ENCODE measurements at regions not wholly inside any gene's neighbourhood (a gene's known extent, or its start where the extent isn't known, plus 50 kb on each side); places are given as distances from the start of the nearest gene placed in this dataset.
A peak's percentile ranks its signal among the peaks of the same experiment; 100 is the strongest.

DNA sequence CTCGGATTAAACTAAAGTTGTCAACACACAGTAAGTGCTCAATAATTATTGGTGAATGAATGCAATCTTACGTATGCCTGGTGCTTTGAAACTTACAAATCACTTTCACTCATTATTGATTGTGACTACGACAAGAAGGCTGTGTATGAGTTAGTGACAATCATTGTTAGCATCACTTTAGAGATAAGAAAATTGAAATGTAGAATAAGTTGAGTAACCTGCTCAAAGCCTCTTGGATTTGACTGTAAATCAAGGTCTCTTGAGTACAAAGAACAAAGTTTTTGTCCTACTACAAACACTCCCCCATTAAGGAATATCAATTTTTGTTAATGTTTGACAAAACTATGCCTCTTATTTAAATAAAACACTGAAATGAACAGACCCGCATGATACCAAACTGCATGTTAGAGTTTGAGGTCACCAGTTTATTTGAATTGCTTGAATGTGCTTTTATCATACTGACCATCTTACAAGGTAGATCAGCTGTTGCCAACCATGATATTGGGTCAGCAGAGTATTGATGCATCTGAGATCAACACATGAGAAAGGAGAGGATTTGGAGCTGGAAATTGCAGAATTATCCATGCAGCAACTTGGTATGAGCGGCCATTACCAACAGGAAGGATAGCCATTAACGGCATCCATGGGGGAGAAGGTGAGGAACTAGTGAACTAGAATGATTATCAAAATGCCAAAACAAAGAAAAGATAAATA lies 142.1 kb downstream of the IRS1 start:
- H3K4me3 ChIP-seq (ENCODE audit: control insufficient read depth, low read depth, low read length), result no peak overlapping the region
- no peak for DNase-seq (ENCODE audit: low read depth)
- TF ChIP-seq, protein P1, sequence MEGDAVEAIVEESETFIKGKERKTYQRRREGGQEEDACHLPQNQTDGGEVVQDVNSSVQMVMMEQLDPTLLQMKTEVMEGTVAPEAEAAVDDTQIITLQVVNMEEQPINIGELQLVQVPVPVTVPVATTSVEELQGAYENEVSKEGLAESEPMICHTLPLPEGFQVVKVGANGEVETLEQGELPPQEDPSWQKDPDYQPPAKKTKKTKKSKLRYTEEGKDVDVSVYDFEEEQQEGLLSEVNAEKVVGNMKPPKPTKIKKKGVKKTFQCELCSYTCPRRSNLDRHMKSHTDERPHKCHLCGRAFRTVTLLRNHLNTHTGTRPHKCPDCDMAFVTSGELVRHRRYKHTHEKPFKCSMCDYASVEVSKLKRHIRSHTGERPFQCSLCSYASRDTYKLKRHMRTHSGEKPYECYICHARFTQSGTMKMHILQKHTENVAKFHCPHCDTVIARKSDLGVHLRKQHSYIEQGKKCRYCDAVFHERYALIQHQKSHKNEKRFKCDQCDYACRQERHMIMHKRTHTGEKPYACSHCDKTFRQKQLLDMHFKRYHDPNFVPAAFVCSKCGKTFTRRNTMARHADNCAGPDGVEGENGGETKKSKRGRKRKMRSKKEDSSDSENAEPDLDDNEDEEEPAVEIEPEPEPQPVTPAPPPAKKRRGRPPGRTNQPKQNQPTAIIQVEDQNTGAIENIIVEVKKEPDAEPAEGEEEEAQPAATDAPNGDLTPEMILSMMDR (conservative IDR thresholded peaks at IDR 0.05; ENCODE audit: control insufficient read depth, insufficient read depth, low read depth, low read length), result no peak

DNA sequence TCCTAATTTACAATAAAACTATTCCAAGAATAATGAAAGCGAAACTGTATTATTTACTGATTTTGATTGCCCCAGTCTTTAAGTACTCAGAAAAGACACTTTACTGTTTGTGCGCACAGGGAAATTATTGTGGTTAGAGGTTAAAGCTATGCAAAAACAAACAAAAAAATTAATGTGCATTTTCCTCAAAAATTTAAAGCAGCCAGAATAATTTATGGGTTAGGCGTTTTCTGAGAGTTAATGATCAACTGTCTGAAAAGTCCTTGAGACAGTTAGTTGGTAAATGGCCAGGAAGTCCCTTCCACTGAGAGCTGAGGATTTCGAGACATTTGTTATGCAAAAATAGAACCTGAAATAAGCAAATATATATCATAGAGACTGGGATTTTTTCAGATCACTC lies 143.3 kb downstream of the IRS1 start:
- H3K4me3 ChIP-seq (ENCODE audit: control insufficient read depth, low read depth, low read length), result no peak overlapping the region
- TF ChIP-seq, protein P1 (conservative IDR thresholded peaks at IDR 0.05; ENCODE audit: control insufficient read depth, insufficient read depth, low read depth, low read length), result no peak
- DNase-seq (ENCODE audit: low read depth), result no peak

DNA sequence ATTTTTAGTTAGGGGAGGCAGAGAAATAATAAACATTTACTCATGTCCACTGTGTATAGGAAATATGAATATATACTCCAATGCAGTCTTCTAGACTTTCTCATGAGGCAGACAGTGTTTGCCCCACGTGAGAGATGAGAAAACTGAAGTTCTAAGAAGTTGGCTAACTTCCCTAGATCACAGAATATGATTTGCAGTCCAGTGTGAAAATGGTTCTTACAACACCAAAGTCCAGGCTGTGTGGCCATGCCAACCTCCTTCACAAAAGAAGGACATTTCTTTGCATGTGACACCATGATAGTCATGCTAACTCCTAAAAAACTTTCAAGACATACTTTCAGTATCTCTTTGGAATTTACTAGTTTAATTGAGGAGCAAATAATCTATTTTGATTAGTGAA lies 143.7 kb downstream of the IRS1 start:
- H3K4me3 ChIP-seq (ENCODE audit: control insufficient read depth, low read depth, low read length), result no peak overlapping the region
- DNase-seq (ENCODE audit: low read depth), result peak; percentile 70
- TF ChIP-seq, protein P1 (conservative IDR thresholded peaks at IDR 0.05; ENCODE audit: control insufficient read depth, insufficient read depth, low read depth, low read length), result no peak

DNA sequence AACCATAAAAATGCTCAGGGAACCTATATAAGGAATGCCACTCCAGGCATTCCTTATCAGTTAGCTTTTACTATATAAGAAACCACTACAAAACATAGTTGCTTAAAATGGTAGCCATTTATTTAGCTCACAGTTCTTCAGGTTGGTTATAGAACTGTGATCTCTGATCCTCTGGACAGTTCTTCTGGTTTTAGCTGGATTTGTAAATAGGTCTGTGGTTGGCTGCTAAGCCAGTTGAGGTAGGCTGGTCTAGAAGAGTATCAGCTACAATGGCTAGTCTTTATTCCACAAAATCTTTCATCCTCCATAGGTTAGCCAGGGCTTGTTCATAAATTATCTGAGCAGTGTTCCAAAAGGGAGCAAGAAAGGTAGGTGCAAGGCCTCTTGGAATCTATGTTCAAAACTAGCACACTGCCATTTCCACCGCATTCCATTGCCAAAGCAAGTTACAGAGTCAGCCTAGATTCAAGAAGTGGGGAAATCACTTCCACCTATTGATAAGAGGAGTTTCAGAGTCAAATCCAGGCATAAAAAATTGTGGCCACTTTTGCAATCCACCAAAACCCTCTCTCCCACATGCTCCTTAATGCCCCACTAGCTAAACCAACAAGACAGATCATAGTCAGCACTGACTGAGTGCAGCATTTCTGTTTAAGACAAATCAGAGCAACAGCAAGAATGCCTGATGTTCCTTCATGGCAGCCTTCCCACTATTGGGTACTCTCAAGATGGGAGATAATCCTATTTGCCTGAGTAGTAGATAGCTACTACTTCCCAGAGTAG lies 146.4 kb downstream of the IRS1 start:
- no peak for DNase-seq (ENCODE audit: low read depth)
- no peak overlapping the region for H3K4me3 ChIP-seq (ENCODE audit: control insufficient read depth, low read depth, low read length)
- TF ChIP-seq, protein P1 (conservative IDR thresholded peaks at IDR 0.05; ENCODE audit: control insufficient read depth, insufficient read depth, low read depth, low read length), result no peak

DNA sequence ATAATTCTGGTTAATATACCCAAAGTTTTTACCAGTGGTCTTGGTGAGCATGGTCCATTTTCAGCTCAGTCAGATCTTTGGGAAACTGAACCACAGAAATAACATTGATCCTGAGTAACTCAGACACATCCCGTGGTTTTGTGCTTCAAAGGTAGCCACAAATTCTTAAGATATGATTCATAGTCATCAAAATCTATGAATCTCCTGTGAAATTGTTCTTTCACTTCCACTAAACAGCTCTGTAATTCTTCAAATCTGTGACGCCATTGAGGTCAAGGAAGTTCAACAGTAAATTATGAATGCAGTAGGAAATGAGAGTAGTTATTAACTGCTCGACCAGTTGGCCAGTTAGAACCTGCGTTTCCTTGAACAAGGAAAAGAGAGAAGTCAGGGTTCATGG lies 147.3 kb downstream of the IRS1 start:
- H3K4me3 ChIP-seq (ENCODE audit: control insufficient read depth, low read depth, low read length), result no peak overlapping the region
- DNase-seq (ENCODE audit: low read depth), result peak; percentile 97
- TF ChIP-seq, protein P1 (conservative IDR thresholded peaks at IDR 0.05; ENCODE audit: control insufficient read depth, insufficient read depth, low read depth, low read length), result no peak

DNA sequence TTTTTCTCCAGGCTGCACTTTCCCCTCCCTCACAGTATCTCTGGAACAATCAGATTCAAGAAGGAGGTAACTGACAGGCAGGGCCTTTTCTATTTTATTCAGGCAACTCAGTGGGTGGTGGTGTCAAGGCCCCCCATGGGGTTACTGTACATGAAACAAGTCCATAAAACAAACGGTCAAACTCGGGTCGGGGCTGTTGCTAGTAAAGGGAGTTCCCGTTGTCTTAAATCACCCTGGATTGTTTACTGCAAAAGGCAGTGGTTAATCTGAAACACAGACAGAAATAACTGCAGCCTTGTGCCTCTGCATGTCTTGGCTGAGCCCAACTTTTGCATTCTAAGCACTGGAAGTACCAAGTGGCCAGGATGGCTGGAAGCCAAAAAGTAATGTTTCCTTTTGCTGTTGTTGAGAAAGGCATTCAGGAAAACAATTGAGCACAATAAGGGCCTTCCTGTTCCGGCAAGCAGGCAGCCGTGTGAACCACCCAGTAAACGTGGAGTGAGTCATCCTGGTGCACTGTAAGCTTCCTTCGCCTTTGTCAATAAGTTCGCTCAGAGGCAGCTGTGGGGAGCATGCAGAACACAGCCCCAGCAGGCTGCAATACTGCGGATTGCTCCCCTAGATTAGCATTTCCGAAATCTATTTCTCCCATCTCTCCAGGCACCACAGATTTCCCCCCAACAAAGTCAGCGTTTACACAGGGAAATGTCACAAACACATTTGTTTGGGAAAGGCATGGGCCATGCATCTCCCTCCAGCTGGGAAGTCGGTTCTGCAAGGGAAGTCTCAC lies 149.6 kb downstream of the IRS1 start:
- TF ChIP-seq, protein P1 (conservative IDR thresholded peaks at IDR 0.05; ENCODE audit: control insufficient read depth, insufficient read depth, low read depth, low read length), result no peak
- H3K4me3 ChIP-seq (ENCODE audit: control insufficient read depth, low read depth, low read length), result no peak overlapping the region

More for the DNA sequence above, 149.6 kb downstream of the IRS1 start:
- peak; percentile 99 for DNase-seq (ENCODE audit: low read depth)
